Epithelial cell of esophagus (primary cell): ENCODE measurements at regions not wholly inside any gene's neighbourhood (a gene's known extent, or its start where the extent isn't known, plus 50 kb on each side); places are given as distances from the start of the nearest gene placed in this dataset.
"Not testable (repeated sequence)": the region's sequence is repeated elsewhere in the genome, so short reads cannot be mapped to it uniquely, and the experiment has no call there.

Source experiments
- DNase-seq: peaks from one replicate; pipeline ENCODE4 v3.0.0; 2010; ENCODE audit warnings: low read depth
- H3K4me3 ChIP-seq: 2 replicates; pipeline ENCODE4 v1.5.1; 2011; ENCODE audit warnings: mild to moderate bottlenecking, low read length, control low read depth
- CTCF ChIP-seq: IDR thresholded peaks from 2 replicates; pipeline ENCODE4 v1.5.1; 2011; ENCODE audit warnings: low read depth, mild to moderate bottlenecking, low read length, control low read depth, inconsistent platforms; ENCODE audit not compliant: insufficient read depth; ENCODE audit errors: missing control alignments

GRCh38 chr1:115450501-115451040, 112.5 kb upstream of the NGF start:
- no peak for TF ChIP-seq CTCF
- no peak for DNase-seq
- no peak overlapping the region for H3K4me3 ChIP-seq

GRCh38 chr1:115448282-115449044, 110.4 kb upstream of the NGF start:
- DNase-seq: no peak
- no peak overlapping the region for H3K4me3 ChIP-seq
- no peak for TF ChIP-seq CTCF

- DNase-seq: no peak
- no peak overlapping the region for H3K4me3 ChIP-seq
- TF ChIP-seq CTCF: no peak
Measured at GRCh38 chr1:115447672-115448071, 109.6 kb upstream of the NGF start.

- no peak for TF ChIP-seq CTCF
- DNase-seq: no peak
- H3K4me3 ChIP-seq: no peak overlapping the region
Measured at GRCh38 chr1:115445090-115445489, 107.0 kb upstream of the NGF start.

- no peak for DNase-seq
- TF ChIP-seq CTCF: no peak
- no peak overlapping the region for H3K4me3 ChIP-seq
Measured at GRCh38 chr1:115440733-115441132, 102.7 kb upstream of the NGF start.

- DNase-seq: not testable (repeated sequence)
Measured at GRCh38 chr1:115439520-115439919, 101.5 kb upstream of the NGF start.

GRCh38 chr1:115437196-115437595, 99.1 kb upstream of the NGF start:
- H3K4me3 ChIP-seq: no peak overlapping the region
- TF ChIP-seq CTCF: no peak
- no peak for DNase-seq

More at GRCh38 chr1:115439520-115439919, 101.5 kb upstream of the NGF start:
- H3K4me3 ChIP-seq: not testable (repeated sequence)
